Endothelial cell of umbilical vein (primary cell): ENCODE measurements at regions not wholly inside any gene's neighbourhood (a gene's known extent, or its start where the extent isn't known, plus 50 kb on each side); places are given as distances from the start of the nearest gene placed in this dataset.

Source experiments
- BruUV-seq: library from RNA; stranded (reverse); fragments of 400-500 nt; replicated peaks from 2 replicates; lab custom pipeline; 2021; lab: Mats Ljungman, UMichigan
- CTCF ChIA-PET: fragments of 300-600, 350-600 bp; sonication (Branson Sonifier 250); formaldehyde crosslinking; loops from one replicate; lab custom pipeline; 2021; ENCODE audit warnings: antibody characterized with exemption, inconsistent platforms; lab: Charles Lee
- POLR2A ChIA-PET: fragments of 300-600, 350-600 bp; sonication (Branson Sonifier 250); formaldehyde crosslinking; loops from one replicate; lab custom pipeline; 2021; ENCODE audit warnings: antibody characterized with exemption, inconsistent platforms; lab: Charles Lee
- DNase-seq: peaks from one replicate; pipeline ENCODE4 v3.0.0-alpha.2; 2011; ENCODE audit warnings: low read depth, low spot score
- FAIRE-seq: peaks from 2 replicates; lab custom pipeline; 2011; peaks lifted over from hg19 to GRCh38; lab: Jason Lieb, UNC
- H2AFZ ChIP-seq: 2 replicates; pipeline ENCODE4 v1.6.0; 2012; ENCODE audit warnings: low read depth, low read length, control low read depth, inconsistent platforms
- H3K27ac ChIP-seq: 2 replicates; pipeline ENCODE4 v1.5.1; 2011; ENCODE audit warnings: low read depth, mild to moderate bottlenecking, control low read depth, low read length, moderate library complexity; ENCODE audit not compliant: insufficient read depth
- H3K27me3 ChIP-seq, 2 experiments: 2 replicates each; pipeline versions ENCODE4 v1.6.0 to v1.6.1; 2011; ENCODE audit warnings: low read length in 2 of 2, mixed read lengths in 1 of 2; ENCODE audit not compliant: control insufficient read depth in 2 of 2, insufficient read depth in 2 of 2
- H3K36me3 ChIP-seq, 2 experiments: 2 replicates in 1 of 2; 3 replicates in 1 of 2; pipeline ENCODE4 v1.5.1; 2011; ENCODE audit warnings: low read length in 2 of 2, mild to moderate bottlenecking in 1 of 2, moderate library complexity in 1 of 2; ENCODE audit not compliant: control insufficient read depth in 2 of 2, insufficient read depth in 2 of 2; ENCODE audit errors: extremely low read depth in 1 of 2
- H3K4me1 ChIP-seq: 3 replicates; pipeline ENCODE4 v1.5.1; 2011; ENCODE audit warnings: mild to moderate bottlenecking, low read length; ENCODE audit not compliant: control insufficient read depth, insufficient read depth; ENCODE audit errors: extremely low read depth
- H3K4me2 ChIP-seq: 2 replicates; pipeline ENCODE4 v1.6.1; 2011; ENCODE audit warnings: low read length, control low read depth, mixed read lengths; ENCODE audit not compliant: insufficient read depth
- H3K4me3 ChIP-seq, 3 experiments: fragments of 200-600 bp in 1 of 3; sonication (generic), shearing (Covaris generic) in 1 of 3; replicated peaks in 1 of 3; 2 replicates each; pipeline ENCODE4 v1.5.1; 2011 to 2016; ENCODE audit warnings: control low read depth in 3 of 3, low read length in 3 of 3, mild to moderate bottlenecking in 2 of 3, inconsistent platforms in 1 of 3, low read depth in 1 of 3, moderate library complexity in 1 of 3; ENCODE audit not compliant: insufficient read depth in 1 of 3
- H3K79me2 ChIP-seq: 2 replicates; pipeline ENCODE4 v1.6.0; 2012; ENCODE audit warnings: low read length, inconsistent platforms; ENCODE audit not compliant: control insufficient read depth, insufficient read depth
- H3K9ac ChIP-seq: replicated peaks from 2 replicates; pipeline ENCODE3; 2011; ENCODE audit warnings: low read length, control low read depth; ENCODE audit not compliant: insufficient read depth; ENCODE audit errors: extremely low read depth
- H3K9me1 ChIP-seq: replicated peaks from 3 replicates; pipeline ENCODE4 v1.6.0; 2011; ENCODE audit warnings: mild to moderate bottlenecking, low read length; ENCODE audit not compliant: control insufficient read depth, insufficient read depth; ENCODE audit errors: extremely low read depth
- H3K9me3 ChIP-seq: replicated peaks from 2 replicates; pipeline ENCODE4 v1.5.1; 2012; ENCODE audit warnings: low read length, inconsistent platforms; ENCODE audit not compliant: control insufficient read depth, insufficient read depth
- H4K20me1 ChIP-seq: replicated peaks from 2 replicates; pipeline ENCODE3; 2011; ENCODE audit warnings: mild to moderate bottlenecking, low read length; ENCODE audit not compliant: control insufficient read depth, insufficient read depth; ENCODE audit errors: extremely low read depth
- CTCF ChIP-seq, 2 donors: IDR thresholded peaks; 1 replicate in 1 of 2; 2 replicates in 1 of 2; pipeline ENCODE4 v1.5.1; 2011; ENCODE audit warnings: low read length in 2 of 2, mild to moderate bottlenecking in 2 of 2, moderate library complexity in 2 of 2, control low read depth in 1 of 2, inconsistent platforms in 1 of 2, low read depth in 1 of 2; ENCODE audit not compliant: insufficient read depth in 1 of 2; ENCODE audit errors: extremely low read depth in 1 of 2
- EZH2 ChIP-seq: IDR thresholded peaks from 2 replicates; pipeline ENCODE4 v1.6.1; 2012; ENCODE audit warnings: borderline replicate concordance, low read depth, mild to moderate bottlenecking, moderate library complexity, low read length, inconsistent platforms; ENCODE audit not compliant: severe bottlenecking
- FOS ChIP-seq: IDR thresholded peaks from 2 replicates; pipeline ENCODE4 v1.6.1; 2011; ENCODE audit warnings: mild to moderate bottlenecking, low read length, moderate library complexity, borderline replicate concordance; ENCODE audit not compliant: insufficient read depth
- GATA2 ChIP-seq: IDR thresholded peaks from 2 replicates; pipeline ENCODE4 v1.7.0; 2011; ENCODE audit warnings: low read depth, mild to moderate bottlenecking, moderate library complexity, mixed read lengths, low read length; ENCODE audit not compliant: insufficient read length, insufficient read depth
- JUN ChIP-seq: IDR thresholded peaks from 2 replicates; pipeline ENCODE4 v1.6.1; 2011; ENCODE audit warnings: borderline replicate concordance, low read depth; ENCODE audit not compliant: insufficient read length, insufficient read depth
- MAX ChIP-seq: IDR thresholded peaks from 2 replicates; pipeline ENCODE4 v1.6.1; 2011; ENCODE audit not compliant: insufficient read depth, insufficient read length
- MYC ChIP-seq: IDR thresholded peaks from one replicate; pipeline ENCODE4 v1.6.1; 2011; ENCODE audit warnings: mild to moderate bottlenecking, low read depth, low read length
- POLR2A ChIP-seq: IDR thresholded peaks from 2 replicates; pipeline ENCODE4 v1.6.1; 2012; ENCODE audit warnings: low read depth, mild to moderate bottlenecking, control low read depth, low read length
- POLR2AphosphoS5 ChIP-seq: IDR thresholded peaks from 2 replicates; pipeline ENCODE4 v1.6.1; 2012; ENCODE audit warnings: low read depth, mild to moderate bottlenecking, control low read depth, low read length, moderate library complexity; ENCODE audit not compliant: insufficient read depth
- dilution Hi-C: fragments of 300-500 bp; cut with MboI; formaldehyde crosslinking; loops from one replicate; pipeline ENCODE4 v1.15.0; 2019; ENCODE audit warnings: low sequenced_read_pairs; ENCODE audit not compliant: extremely low pct_ligation_motif_present
- intact Hi-C: fragments of 100-400 bp; cut with micrococcal nuclease; formaldehyde crosslinking; loops from one replicate; pipeline ENCODE4 v1.10.0; 2022

- FAIRE-seq (peak; percentile 99), DNase-seq (peak; percentile 86)
- peaks cover 0 to 6% of the 10 kb centered on the region in 2 experiments for H3K27me3 ChIP-seq
- H3K4me3 ChIP-seq: no peak overlapping the region
- peak overlapping the region; percentile 27 for H3K27ac ChIP-seq
- peaks cover 16% of the 10 kb centered on the region for H3K4me1 ChIP-seq
- H3K9me3 ChIP-seq: no peaks in the 10 kb centered on the region
- no peaks in the 10 kb centered on the region for H3K36me3 ChIP-seq
- ChIA-PET CTCF (interaction anchor here (0.9 to 1.6 kb wide), 5 partner anchors 12 to 41 kb away, joined by 3 to 10 read pairs (median 4); no protein-coding TSS in a partner anchor), POLR2A (interaction anchor here (0.9 to 1.0 kb wide), 2 partner anchors 41 to 90 kb away, joined by 3 read pairs; partner anchors contain the start of gene RALGAPA2)
- no peak overlapping the region for H2AFZ ChIP-seq
- no peak overlapping the region for H3K9ac ChIP-seq
- H4K20me1 ChIP-seq: no peaks in the 10 kb centered on the region
- no peak for TF ChIP-seq EZH2
- TF ChIP-seq CTCF (IDR thresholded peaks at IDR 0.05; ENCODE audit: extremely low read depth in 1 of 2, insufficient read depth in 1 of 2, low read depth in 1 of 2, low read length in 2 of 2): no peak
- TF ChIP-seq POLR2AphosphoS5: no peak
- no peak for TF ChIP-seq MYC
- TF ChIP-seq GATA2: peak; percentile 11
- peak; percentile 85 for TF ChIP-seq FOS
- no peak for TF ChIP-seq POLR2A
- TF ChIP-seq JUN: peak; percentile 33
- no peak for TF ChIP-seq MAX
- dilution Hi-C loops: no loop called here
- H3K79me2 ChIP-seq: no peaks in the 10 kb centered on the region
- BruUV-seq: no TSS peak
- H3K9me1 ChIP-seq: no peaks in the 10 kb centered on the region
- H3K4me2 ChIP-seq: peak overlapping the region; percentile 9
- intact Hi-C loops: loop anchor here (1.0 to 5.0 kb wide), 5 partner anchors 18 to 90 kb away; partner anchors contain the start of gene RALGAPA2
Measured at GRCh38 chr20:20802328-20802727, 89.9 kb upstream of the RALGAPA2 start.
